ENCODE measurements at regions not wholly inside any gene's neighbourhood (a gene's known extent, or its start where the extent isn't known, plus 50 kb on each side); places are given as distances from the start of the nearest gene placed in this dataset.

DNA sequence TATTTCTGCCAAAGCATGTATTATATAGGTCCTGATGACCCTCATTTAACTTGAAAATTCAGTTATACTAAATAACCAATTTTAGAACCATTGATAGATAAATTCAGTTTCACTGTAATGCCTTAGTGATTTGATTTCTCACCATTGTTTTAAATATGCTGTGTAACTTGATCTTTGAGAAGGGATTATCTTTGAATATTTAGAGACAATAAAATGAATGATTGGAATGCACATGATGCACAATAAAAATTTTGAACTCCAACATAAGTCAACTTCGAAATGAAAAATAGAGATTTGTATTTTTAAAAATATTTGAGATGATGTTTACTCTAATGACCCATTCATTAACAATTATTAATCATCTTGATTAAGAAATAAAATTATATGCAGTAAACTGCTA, 654.5 kb downstream of the OLFM4 start:
- no peak for DNase-seq (ENCODE audit: low read depth in 3 of 3)

GRCh38 chr13:53683608-53684007, 655.0 kb downstream of the OLFM4 start:
- DNase-seq (ENCODE audit: low read depth in 3 of 3): no peak

- DNase-seq (ENCODE audit: low read depth in 3 of 3): no peak
Observed at GRCh38 chr13:53691417-53691816, 662.8 kb downstream of the OLFM4 start.

DNA sequence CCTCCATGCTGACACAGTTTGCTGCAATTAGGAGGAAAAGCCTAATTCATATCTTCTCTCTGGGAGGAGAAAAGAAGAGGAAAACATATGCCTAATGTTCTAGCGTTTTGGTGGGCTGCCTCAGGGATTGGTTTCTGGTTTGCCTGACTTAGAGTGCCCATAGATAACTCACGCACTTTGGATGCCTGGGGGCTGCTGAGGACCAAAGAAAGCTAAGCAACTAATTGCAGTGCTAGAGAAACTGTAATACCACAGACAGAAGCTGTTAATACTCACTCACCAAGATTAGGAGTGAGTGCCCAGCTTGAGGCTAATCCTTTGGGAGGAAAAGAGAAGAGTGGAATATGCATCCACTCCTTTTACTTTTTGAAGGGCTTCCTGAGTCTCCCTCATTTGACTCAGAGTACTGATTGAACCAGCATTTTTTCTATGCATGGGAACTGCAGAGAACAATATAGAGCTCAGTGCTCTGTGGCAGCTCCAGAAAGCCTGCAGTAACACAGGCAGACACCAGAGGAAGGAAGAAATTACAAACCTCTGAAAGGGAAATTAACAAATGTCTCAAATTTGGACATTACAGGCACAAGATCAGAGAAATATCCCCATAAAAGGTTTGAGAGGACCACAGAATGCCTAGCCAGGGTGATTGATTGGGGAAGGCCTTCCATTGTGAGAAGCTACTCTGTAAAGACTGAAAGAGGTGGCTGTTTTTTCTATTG, 666.4 kb downstream of the OLFM4 start:
- DNase-seq (ENCODE audit: low read depth in 3 of 3): no peak

GRCh38 chr13:53703371-53704080, 674.9 kb downstream of the OLFM4 start:
- no peak for DNase-seq (ENCODE audit: low read depth in 3 of 3)

GRCh38 chr13:53719281-53719680, 690.7 kb downstream of the OLFM4 start:
- no peak for DNase-seq (ENCODE audit: low read depth in 3 of 3)

DNA sequence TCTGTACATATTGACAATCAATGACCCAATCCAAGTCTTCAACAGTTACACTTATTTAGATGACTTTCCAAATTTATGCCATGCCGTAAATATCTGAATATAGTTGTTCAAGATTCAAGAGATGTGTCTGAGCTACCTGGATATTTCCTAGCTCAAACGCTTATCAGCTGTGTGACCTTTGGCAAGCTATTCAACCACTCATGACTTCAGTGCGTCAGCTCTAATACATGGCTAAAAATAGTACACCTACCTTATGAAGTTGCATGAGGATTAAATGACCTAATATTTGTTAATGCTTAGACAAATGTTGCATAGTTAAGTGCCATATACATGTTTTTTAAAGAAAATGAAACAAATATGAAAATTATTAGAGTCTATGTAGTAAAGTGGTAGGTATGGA, 704.1 kb downstream of the OLFM4 start:
- no peak for DNase-seq (ENCODE audit: low read depth in 3 of 3)

GRCh38 chr13:53743906-53744305, 715.3 kb downstream of the OLFM4 start:
- DNase-seq (ENCODE audit: low read depth in 3 of 3): no peak

DNA sequence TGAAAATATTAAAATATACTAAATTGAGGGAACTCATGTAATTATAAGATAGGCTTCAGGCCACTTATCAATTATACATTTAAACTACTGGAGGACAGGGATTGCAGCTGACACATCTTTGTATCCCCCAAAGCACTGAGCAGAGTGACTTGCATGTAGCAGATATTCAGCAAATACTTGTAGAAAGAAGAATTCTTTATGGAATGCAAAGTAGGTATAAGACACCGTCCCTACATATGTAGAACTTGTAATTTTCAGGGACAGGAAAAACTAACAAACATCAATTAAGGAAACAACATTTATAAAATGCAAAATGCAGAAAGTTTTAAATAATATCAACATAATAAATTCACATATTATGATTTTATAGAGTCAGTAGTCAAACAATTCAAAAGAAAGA, 719.2 kb downstream of the OLFM4 start:
- no peak for DNase-seq (ENCODE audit: low read depth in 3 of 3)

- DNase-seq (ENCODE audit: low read depth in 3 of 3): no peak
Observed at GRCh38 chr13:53749306-53749705, 720.7 kb downstream of the OLFM4 start.

GRCh38 chr13:53759016-53759415, 730.4 kb downstream of the OLFM4 start:
- DNase-seq (ENCODE audit: low read depth in 3 of 3): no peak

- no peak for DNase-seq (ENCODE audit: low read depth in 3 of 3)
Observed at GRCh38 chr13:53775807-53776206, 747.2 kb downstream of the OLFM4 start.

DNA sequence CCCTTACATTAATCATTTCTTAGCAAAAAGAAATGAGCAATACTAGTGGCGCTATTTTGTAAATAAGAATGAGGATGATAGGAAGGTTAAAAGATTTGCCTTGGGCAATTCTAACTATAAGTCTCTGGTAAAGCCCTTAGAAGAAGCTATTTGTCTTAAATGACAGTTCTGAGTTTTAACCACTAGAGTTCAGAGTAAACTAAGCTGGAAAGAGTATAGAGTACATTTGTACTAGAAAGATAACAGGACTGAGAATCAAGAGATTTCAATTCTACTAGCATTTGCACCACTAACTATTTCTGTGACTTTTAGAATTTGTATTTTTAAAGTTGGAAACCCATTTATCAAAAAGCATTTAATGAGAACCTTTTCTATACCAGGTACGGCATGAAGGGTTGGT, 750.3 kb downstream of the OLFM4 start:
- no peak for DNase-seq (ENCODE audit: low read depth in 3 of 3)

DNA sequence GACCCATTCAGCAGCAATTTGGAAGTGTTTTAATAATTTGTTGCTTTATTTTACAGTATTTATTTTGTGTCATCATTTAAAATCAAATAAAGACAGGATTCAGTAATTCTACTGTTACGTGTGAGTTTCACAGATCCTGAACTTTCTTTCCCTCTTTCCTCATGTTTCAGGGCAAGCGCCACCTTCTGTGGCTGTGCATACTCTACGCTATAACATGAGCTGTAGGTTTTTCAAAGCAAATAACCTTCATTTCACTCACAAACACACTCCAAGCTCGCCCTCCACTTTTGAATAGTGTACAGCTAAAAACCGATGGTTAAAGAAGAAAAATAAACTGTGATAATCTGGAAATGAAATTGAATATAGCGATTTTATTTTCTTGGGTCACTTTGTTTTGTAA, 753.3 kb downstream of the OLFM4 start:
- no peak for DNase-seq (ENCODE audit: low read depth in 3 of 3)

- DNase-seq (ENCODE audit: low read depth in 3 of 3): no peak
Observed at GRCh38 chr13:53782488-53782961, 753.9 kb downstream of the OLFM4 start.

DNA sequence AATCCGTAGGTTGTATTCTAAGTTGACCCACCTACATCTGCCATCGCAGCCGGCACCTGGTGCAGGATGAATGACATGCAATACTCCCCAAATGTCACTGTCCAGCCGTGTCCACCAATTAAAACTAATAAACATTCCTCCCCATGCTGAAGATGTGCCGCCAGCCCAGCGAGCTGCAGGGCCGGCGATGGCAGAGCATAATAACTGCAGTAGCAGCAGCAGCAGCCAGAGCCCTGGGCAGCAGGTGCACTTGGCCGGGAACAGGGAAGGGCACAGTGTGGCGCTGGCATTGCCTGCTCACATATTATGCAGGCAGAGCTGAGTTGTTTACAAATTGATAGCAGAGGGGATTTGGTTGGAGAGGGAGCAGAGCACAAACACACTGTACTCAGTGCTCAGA, 754.9 kb downstream of the OLFM4 start:
- DNase-seq (ENCODE audit: low read depth in 3 of 3): no peak

DNA sequence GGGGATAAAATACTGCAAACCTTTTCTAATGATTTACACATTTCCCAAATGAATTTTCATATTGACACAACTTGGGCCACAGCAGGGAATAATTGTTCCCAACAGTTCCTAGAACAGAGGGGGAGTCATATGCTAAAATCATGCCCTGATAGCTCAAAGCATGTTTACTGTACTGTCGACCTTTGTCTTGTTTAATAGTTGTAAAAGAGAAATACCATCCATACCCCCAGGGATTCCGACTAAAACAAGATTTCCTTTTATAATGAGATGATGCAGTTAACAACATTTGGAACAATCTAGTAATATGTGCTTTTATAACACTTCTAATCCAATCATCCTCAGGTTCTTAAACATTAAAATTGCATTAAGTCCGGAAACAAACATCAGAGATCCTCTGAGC, 759.7 kb downstream of the OLFM4 start:
- no peak for DNase-seq (ENCODE audit: low read depth in 3 of 3)

GRCh38 chr13:53800011-53800410, 771.4 kb downstream of the OLFM4 start:
- DNase-seq (ENCODE audit: low read depth in 3 of 3): no peak

DNA sequence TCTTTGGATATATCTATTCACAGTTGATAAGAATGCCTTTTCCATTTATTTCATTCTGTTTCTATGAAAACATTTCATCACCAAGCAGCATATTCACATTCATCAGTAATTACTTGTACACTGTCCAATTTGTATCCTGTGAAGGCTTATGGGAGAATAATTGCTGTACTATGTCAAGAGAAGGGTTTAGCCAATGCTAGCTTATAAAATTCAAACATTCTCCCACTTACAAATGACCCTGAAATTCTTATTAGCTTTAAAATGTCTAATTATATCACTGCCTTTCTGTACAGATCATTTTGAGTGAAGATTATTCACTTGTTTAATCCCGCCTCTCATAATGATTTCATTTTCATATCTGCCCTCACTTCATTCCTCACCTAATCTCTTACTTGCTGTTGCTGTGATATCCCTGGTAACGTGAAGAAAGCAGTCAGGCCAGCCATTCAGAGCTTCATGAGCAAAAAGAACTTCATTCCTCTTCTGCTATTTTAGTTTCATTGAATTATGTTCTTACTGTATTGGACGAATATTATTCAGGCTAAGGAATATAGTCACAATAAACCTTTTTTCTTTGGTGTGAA, 778.7 kb downstream of the OLFM4 start:
- no peak for DNase-seq (ENCODE audit: low read depth in 3 of 3)

- no peak for DNase-seq (ENCODE audit: low read depth in 3 of 3)
Observed at GRCh38 chr13:53821632-53822031, 793.0 kb downstream of the OLFM4 start.

DNA sequence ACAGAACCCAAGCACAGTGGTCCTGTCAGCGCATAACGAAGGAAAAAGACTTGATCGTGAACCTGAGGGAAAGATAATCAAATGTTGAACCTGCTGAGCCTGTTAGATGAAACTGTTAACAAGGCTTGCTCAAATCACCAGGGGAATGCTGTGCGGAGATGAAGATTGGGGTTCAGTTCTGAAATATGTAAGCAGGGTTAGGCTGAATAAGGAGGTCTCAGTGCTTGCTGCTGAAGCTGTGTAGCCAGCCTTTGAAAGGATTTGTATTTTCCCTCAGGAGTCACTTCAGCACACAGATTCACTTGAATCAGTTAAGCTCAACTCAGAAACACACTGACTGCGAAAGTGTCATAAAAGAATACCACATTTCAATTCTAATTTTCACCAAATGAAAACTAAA, 793.5 kb downstream of the OLFM4 start:
- DNase-seq (ENCODE audit: low read depth in 3 of 3): no peak

DNA sequence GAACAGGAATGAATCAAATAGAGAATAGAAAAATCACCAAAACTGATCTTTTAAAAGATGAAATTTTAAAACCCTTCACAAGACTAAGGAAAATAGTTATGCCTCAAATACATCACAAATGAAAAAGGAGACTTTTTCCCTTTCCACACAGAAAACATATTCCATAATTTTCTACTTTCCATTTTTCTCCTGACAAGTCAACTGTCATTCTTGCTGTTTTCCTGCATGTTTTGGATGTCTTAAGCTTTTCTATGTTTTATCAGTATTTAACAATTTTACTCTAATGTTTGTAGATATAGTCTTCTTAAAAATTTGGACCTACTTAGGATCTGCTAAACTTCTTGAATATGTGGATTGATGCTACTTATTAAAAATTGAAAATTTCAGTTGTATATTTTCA, 810.8 kb downstream of the OLFM4 start:
- DNase-seq (ENCODE audit: low read depth in 3 of 3): no peak

GRCh38 chr13:53844473-53845146, 816.0 kb downstream of the OLFM4 start:
- no peak for DNase-seq (ENCODE audit: low read depth in 3 of 3)

Data from stimulated activated CD4-positive, alpha-beta T cell treated with anti-CD3 and anti-CD28 coated beads, TNF-alpha, amount 100 ng/mL, for 24 hours (primary cell).